Embryonic facial prominence (tissue), 1 donor: ENCODE measurements at regions not wholly inside any gene's neighbourhood (a gene's known extent, or its start where the extent isn't known, plus 50 kb on each side); places are given as distances from the start of the nearest gene placed in this dataset.
"Not testable (repeated sequence)": the region's sequence is repeated elsewhere in the genome, so short reads cannot be mapped to it uniquely, and the experiment has no call there.

Experiments used
- DNase-seq: peaks from one replicate; pipeline ENCODE4 v3.0.0-alpha.2; 2016; ENCODE audit errors: extremely low spot score

- peak; percentile 21 for DNase-seq
Measured at GRCh38 chr3:157920822-157921700, 185.2 kb downstream of the SHOX2 start.

- no peak for DNase-seq
Measured at GRCh38 chr3:157919319-157919887, 186.8 kb downstream of the SHOX2 start.

GRCh38 chr3:157918402-157918801 is 187.8 kb downstream of the SHOX2 start:
- DNase-seq: no peak

- DNase-seq: no peak
Measured at GRCh38 chr3:157916672-157917071, 189.5 kb downstream of the SHOX2 start.

- no peak for DNase-seq
Measured at GRCh38 chr3:157914882-157915281, 191.3 kb downstream of the SHOX2 start.

- no peak for DNase-seq
Measured at GRCh38 chr3:157913741-157914150, 192.5 kb downstream of the SHOX2 start.

- DNase-seq: no peak
Measured at GRCh38 chr3:157912514-157913451, 193.4 kb downstream of the SHOX2 start.

GRCh38 chr3:157906627-157907026 is 199.6 kb downstream of the SHOX2 start:
- no peak for DNase-seq

- no peak for DNase-seq
Measured at GRCh38 chr3:157905885-157906284, 200.3 kb downstream of the SHOX2 start.

GRCh38 chr3:157902680-157903079 is 203.5 kb downstream of the SHOX2 start:
- not testable (repeated sequence) for DNase-seq

GRCh38 chr3:157888040-157888439 is 218.2 kb downstream of the SHOX2 start:
- DNase-seq: no peak

GRCh38 chr3:157876556-157876955 is 229.7 kb downstream of the SHOX2 start:
- no peak for DNase-seq

GRCh38 chr3:157872902-157873301 is 233.3 kb downstream of the SHOX2 start:
- DNase-seq: no peak

- DNase-seq: no peak
Measured at GRCh38 chr3:157871838-157872460, 234.3 kb downstream of the SHOX2 start.

GRCh38 chr3:157871248-157871647 is 235.0 kb downstream of the SHOX2 start:
- no peak for DNase-seq

- DNase-seq: no peak
Measured at GRCh38 chr3:157868946-157869345, 237.3 kb downstream of the SHOX2 start.

- no peak for DNase-seq
Measured at GRCh38 chr3:157868196-157868595, 238.0 kb downstream of the SHOX2 start.

GRCh38 chr3:157865352-157866000 is 240.7 kb downstream of the SHOX2 start:
- no peak for DNase-seq

- DNase-seq: no peak
Measured at GRCh38 chr3:157861076-157861765, 245.0 kb downstream of the SHOX2 start.

- no peak for DNase-seq
Measured at GRCh38 chr3:157859541-157859940, 246.7 kb downstream of the SHOX2 start.

- no peak for DNase-seq
Measured at GRCh38 chr3:157858821-157859220, 247.4 kb downstream of the SHOX2 start.
